Inflammatory macrophage treated with lipopolysaccharide for 1 hour (primary cell): ENCODE measurements at regions not wholly inside any gene's neighbourhood (a gene's known extent, or its start where the extent isn't known, plus 50 kb on each side); places are given as distances from the start of the nearest gene placed in this dataset.

ENCODE experiments used
- DNase-seq, 2 donors: peaks; one replicate each; pipeline ENCODE4 v3.0.0-alpha.2; 2020 to 2022

- DNase-seq = no peak
These were observed 491.0 kb upstream of the CLINT1 start for GRCh38 chr5:158349987-158350386.

GRCh38 chr5:158344376-158344775 is 485.4 kb upstream of the CLINT1 start:
- peak; percentile 71 to 89 for DNase-seq

- no peak for DNase-seq
These were observed 481.7 kb upstream of the CLINT1 start for GRCh38 chr5:158340608-158341007.

- no peak for DNase-seq
These were observed 467.3 kb upstream of the CLINT1 start for GRCh38 chr5:158326256-158326655.

GRCh38 chr5:158324236-158324635 is 465.3 kb upstream of the CLINT1 start:
- no peak for DNase-seq

- no peak for DNase-seq
These were observed 463.7 kb upstream of the CLINT1 start for GRCh38 chr5:158322620-158323019.

GRCh38 chr5:158320934-158321333 is 462.0 kb upstream of the CLINT1 start:
- no peak for DNase-seq

- DNase-seq = no peak
These were observed 461.3 kb upstream of the CLINT1 start for GRCh38 chr5:158320178-158320674.

- no peak for DNase-seq
These were observed 458.6 kb upstream of the CLINT1 start for GRCh38 chr5:158317507-158317906.

GRCh38 chr5:158313733-158314464 is 455.0 kb upstream of the CLINT1 start:
- no peak for DNase-seq

- DNase-seq = no peak
These were observed 454.2 kb upstream of the CLINT1 start for GRCh38 chr5:158313027-158313732.

- DNase-seq = no peak
These were observed 450.3 kb upstream of the CLINT1 start for GRCh38 chr5:158309088-158309807.

- DNase-seq = no peak
These were observed 449.6 kb upstream of the CLINT1 start for GRCh38 chr5:158308429-158309025.

- DNase-seq = no peak
These were observed 446.9 kb upstream of the CLINT1 start for GRCh38 chr5:158305861-158306260.

GRCh38 chr5:158304607-158305006 is 445.7 kb upstream of the CLINT1 start:
- no peak for DNase-seq

- DNase-seq = no peak
These were observed 444.9 kb upstream of the CLINT1 start for GRCh38 chr5:158303883-158304282.

- no peak for DNase-seq
These were observed 444.3 kb upstream of the CLINT1 start for GRCh38 chr5:158303275-158303674.

GRCh38 chr5:158302029-158302428 is 443.1 kb upstream of the CLINT1 start:
- no peak for DNase-seq

GRCh38 chr5:158301186-158301585 is 442.2 kb upstream of the CLINT1 start:
- DNase-seq = no peak

- DNase-seq = no peak
These were observed 441.3 kb upstream of the CLINT1 start for GRCh38 chr5:158300256-158300655.

- DNase-seq = no peak
These were observed 438.1 kb upstream of the CLINT1 start for GRCh38 chr5:158297002-158297527.

GRCh38 chr5:158294701-158295100 is 435.8 kb upstream of the CLINT1 start:
- DNase-seq = no peak

GRCh38 chr5:158292981-158293380 is 434.0 kb upstream of the CLINT1 start:
- DNase-seq = peak; percentile 31 to 36
